HEK293 (cell line): ENCODE measurements at regions not wholly inside any gene's neighbourhood (a gene's known extent, or its start where the extent isn't known, plus 50 kb on each side); places are given as distances from the start of the nearest gene placed in this dataset.

ENCODE experiments used
- GLIS1 ChIP-seq: fragments of 450-650 bp; formaldehyde crosslinking; IDR thresholded peaks from 2 replicates; pipeline ENCODE4 v1.5.1; 2016; ENCODE audit warnings: missing biosample characterization, missing genetic modification characterization
- ZNF114 ChIP-seq: fragments of 450-650 bp; formaldehyde crosslinking; IDR thresholded peaks from 2 replicates; pipeline ENCODE4 v1.5.0; 2017; ENCODE audit warnings: missing biosample characterization, missing genetic modification characterization
- TF ChIP-seq, protein P1 (sequence below): fragments of 450-650 bp; formaldehyde crosslinking; IDR thresholded peaks from 2 replicates; pipeline ENCODE4 v1.5.1; 2017; ENCODE audit warnings: missing biosample characterization, missing genetic modification characterization
- TF ChIP-seq, protein P2 (sequence below): fragments of 450-650 bp; formaldehyde crosslinking; IDR thresholded peaks from 2 replicates; pipeline ENCODE4 v1.5.1; 2016; ENCODE audit warnings: missing biosample characterization, missing genetic modification characterization, borderline replicate concordance

- TF ChIP-seq ZNF114 (tag by site-specific recombination) (no peak), GLIS1 (tag by site-specific recombination) (no peak)
- TF ChIP-seq, protein P1, sequence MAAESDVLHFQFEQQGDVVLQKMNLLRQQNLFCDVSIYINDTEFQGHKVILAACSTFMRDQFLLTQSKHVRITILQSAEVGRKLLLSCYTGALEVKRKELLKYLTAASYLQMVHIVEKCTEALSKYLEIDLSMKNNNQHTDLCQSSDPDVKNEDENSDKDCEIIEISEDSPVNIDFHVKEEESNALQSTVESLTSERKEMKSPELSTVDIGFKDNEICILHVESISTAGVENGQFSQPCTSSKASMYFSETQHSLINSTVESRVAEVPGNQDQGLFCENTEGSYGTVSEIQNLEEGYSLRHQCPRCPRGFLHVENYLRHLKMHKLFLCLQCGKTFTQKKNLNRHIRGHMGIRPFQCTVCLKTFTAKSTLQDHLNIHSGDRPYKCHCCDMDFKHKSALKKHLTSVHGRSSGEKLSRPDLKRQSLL (tag by site-specific recombination): no peak
- TF ChIP-seq, protein P2, sequence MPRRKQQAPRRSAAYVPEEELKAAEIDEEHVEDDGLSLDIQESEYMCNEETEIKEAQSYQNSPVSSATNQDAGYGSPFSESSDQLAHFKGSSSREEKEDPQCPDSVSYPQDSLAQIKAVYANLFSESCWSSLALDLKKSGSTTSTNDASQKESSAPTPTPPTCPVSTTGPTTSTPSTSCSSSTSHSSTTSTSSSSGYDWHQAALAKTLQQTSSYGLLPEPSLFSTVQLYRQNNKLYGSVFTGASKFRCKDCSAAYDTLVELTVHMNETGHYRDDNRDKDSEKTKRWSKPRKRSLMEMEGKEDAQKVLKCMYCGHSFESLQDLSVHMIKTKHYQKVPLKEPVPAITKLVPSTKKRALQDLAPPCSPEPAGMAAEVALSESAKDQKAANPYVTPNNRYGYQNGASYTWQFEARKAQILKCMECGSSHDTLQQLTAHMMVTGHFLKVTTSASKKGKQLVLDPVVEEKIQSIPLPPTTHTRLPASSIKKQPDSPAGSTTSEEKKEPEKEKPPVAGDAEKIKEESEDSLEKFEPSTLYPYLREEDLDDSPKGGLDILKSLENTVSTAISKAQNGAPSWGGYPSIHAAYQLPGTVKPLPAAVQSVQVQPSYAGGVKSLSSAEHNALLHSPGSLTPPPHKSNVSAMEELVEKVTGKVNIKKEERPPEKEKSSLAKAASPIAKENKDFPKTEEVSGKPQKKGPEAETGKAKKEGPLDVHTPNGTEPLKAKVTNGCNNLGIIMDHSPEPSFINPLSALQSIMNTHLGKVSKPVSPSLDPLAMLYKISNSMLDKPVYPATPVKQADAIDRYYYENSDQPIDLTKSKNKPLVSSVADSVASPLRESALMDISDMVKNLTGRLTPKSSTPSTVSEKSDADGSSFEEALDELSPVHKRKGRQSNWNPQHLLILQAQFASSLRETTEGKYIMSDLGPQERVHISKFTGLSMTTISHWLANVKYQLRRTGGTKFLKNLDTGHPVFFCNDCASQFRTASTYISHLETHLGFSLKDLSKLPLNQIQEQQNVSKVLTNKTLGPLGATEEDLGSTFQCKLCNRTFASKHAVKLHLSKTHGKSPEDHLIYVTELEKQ (tag by site-specific recombination): no peak
Measured at GRCh38 chr10:10779511-10779910, 238.2 kb upstream of the CELF2 start.
